ENCODE measurements at regions not wholly inside any gene's neighbourhood (a gene's known extent, or its start where the extent isn't known, plus 50 kb on each side); places are given as distances from the start of the nearest gene placed in this dataset.
"Not testable (repeated sequence)": the region's sequence is repeated elsewhere in the genome, so short reads cannot be mapped to it uniquely, and the experiment has no call there.

DNA sequence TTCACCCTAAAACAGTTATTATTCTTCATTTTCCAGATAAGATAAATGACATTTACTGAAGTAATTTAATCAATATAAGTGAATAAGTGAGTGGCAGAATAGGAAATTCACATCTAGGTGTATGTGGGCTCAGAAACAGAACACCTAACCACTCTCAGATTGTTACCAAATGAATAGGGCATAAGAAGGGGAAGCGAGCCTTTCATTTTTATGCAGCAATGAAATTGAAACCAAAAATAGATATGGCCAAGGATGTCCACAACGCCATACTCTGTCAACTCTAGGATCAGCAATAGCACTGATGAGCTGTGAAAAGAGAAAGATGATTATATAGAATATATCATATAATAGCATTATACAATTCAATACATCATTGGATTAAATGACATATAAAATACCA, 398.1 kb upstream of the API5 start:
- WGBS: 74% methylated on average over 2 of the region's 2 CpGs
- H3K9me3 ChIP-seq: no peaks in the 10 kb centered on the region
- intact Hi-C loops (cut with DNase I): no loop called here

DNA sequence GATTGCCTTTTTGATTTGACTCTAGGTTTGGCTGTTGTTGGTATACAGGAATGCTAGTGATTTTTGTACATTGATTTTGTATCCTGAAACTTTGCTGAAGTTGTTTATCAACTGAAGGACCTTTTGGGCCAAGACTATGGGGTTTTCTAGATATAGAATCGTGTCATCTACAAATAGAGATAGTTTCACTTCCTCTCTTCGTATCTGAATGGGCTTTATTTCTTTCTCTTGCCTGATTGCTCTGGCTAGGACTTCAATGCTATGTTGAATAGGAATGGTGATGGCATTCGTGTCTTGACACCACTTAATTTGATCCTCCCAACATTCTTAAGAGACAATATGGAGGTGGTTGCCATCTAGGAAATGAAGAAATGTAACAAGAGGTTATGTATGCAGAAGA, 388.1 kb upstream of the API5 start:
- no peak overlapping the region for H3K27ac ChIP-seq (replicated peaks in 1 of 4)
- no peak overlapping the region for H3K4me3 ChIP-seq
- H3K27me3 ChIP-seq: no peaks in the 10 kb centered on the region
- H3K36me3 ChIP-seq: no peaks in the 10 kb centered on the region
- intact Hi-C loops (cut with DNase I): no loop called here
- WGBS: 59% methylated on average over 3 of the region's 3 CpGs
- no peak for TF ChIP-seq POLR2AphosphoS5 (IDR thresholded peaks at IDR 0.05)
- no peak for TF ChIP-seq EP300 (IDR thresholded peaks at IDR 0.05)
- no peak for TF ChIP-seq CTCF (IDR thresholded peaks at IDR 0.05)
- no peak for TF ChIP-seq POLR2A (IDR thresholded peaks at IDR 0.05; ENCODE audit: low read depth)
- no peaks in the 10 kb centered on the region for H3K9me3 ChIP-seq
- no peaks in the 10 kb centered on the region for H3K4me1 ChIP-seq
- no peak for DNase-seq (ENCODE audit: extremely low spot score)

More for the DNA sequence above, 398.1 kb upstream of the API5 start:
- H3K36me3 ChIP-seq: no peaks in the 10 kb centered on the region
- no peak for TF ChIP-seq POLR2AphosphoS5 (IDR thresholded peaks at IDR 0.05)
- no peak for DNase-seq (ENCODE audit: extremely low spot score)
- no peaks in the 10 kb centered on the region for H3K4me1 ChIP-seq
- no peak overlapping the region for H3K27ac ChIP-seq (replicated peaks in 1 of 4)
- H3K4me3 ChIP-seq: no peak overlapping the region
- no peaks in the 10 kb centered on the region for H3K27me3 ChIP-seq

DNA sequence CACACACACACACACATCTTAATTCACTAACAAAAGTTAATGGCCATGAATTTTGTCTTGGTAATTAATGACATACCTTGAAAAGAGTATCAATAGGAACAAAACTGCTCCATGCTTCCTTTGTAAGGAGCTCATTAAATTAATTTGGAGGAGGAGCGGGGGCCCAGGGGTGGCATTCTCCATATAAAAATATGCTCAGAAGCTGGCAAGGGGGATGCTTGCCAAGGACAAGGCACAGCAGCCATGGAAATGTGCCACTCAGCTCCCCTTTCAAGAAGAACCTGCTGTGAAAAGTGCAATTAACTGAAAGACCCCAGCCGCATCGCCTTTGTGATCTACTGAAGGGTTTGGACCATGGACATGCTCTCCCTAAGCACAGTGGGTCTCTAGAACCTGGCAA, 385.9 kb upstream of the API5 start:
- no peaks in the 10 kb centered on the region for H3K4me1 ChIP-seq
- H3K36me3 ChIP-seq: no peaks in the 10 kb centered on the region
- DNase-seq (ENCODE audit: extremely low spot score): no peak
- H3K27ac ChIP-seq (replicated peaks in 1 of 4): no peak overlapping the region
- TF ChIP-seq CTCF (IDR thresholded peaks at IDR 0.05) (no peak), POLR2A (IDR thresholded peaks at IDR 0.05; ENCODE audit: low read depth) (no peak), POLR2AphosphoS5 (IDR thresholded peaks at IDR 0.05) (no peak), EP300 (IDR thresholded peaks at IDR 0.05) (no peak)
- H3K27me3 ChIP-seq: no peaks in the 10 kb centered on the region
- 97% methylated on average over 3 of the region's 3 CpGs for WGBS
- no peaks in the 10 kb centered on the region for H3K9me3 ChIP-seq
- no peak overlapping the region for H3K4me3 ChIP-seq
- intact Hi-C loops (cut with DNase I): no loop called here

- intact Hi-C loops (cut with DNase I): no loop called here
- no peak for DNase-seq (ENCODE audit: extremely low spot score)
- Histone ChIP-seq H3K36me3 (no peaks in the 10 kb centered on the region), H3K4me1 (no peaks in the 10 kb centered on the region), H3K27me3 (no peaks in the 10 kb centered on the region), H3K9me3 (no peaks in the 10 kb centered on the region), H3K27ac (replicated peaks in 1 of 4) (no peak overlapping the region), H3K4me3 (no peak overlapping the region)
- WGBS: 84% methylated on average over 3 of the region's 3 CpGs
- TF ChIP-seq EP300 (IDR thresholded peaks at IDR 0.05) (no peak), CTCF (IDR thresholded peaks at IDR 0.05) (no peak), POLR2A (IDR thresholded peaks at IDR 0.05; ENCODE audit: low read depth) (no peak)
Measured at GRCh38 chr11:42947405-42947804, 364.4 kb upstream of the API5 start.

GRCh38 chr11:42949738-42950376, 361.9 kb upstream of the API5 start:
- 93% methylated on average over 11 of the region's 30 CpGs for WGBS

GRCh38 chr11:42951266-42951665, 360.5 kb upstream of the API5 start:
- WGBS: 67% methylated on average over 1 of the region's 1 CpG
- H3K4me3 ChIP-seq: no peak overlapping the region

More at GRCh38 chr11:42949738-42950376, 361.9 kb upstream of the API5 start:
- H3K4me3 ChIP-seq; H3K27ac ChIP-seq (replicated peaks in 1 of 4); H3K27me3 ChIP-seq; DNase-seq (ENCODE audit: extremely low spot score); H3K36me3 ChIP-seq; H3K9me3 ChIP-seq; intact Hi-C loops (cut with DNase I); H3K4me1 ChIP-seq: not testable (repeated sequence)

More at GRCh38 chr11:42951266-42951665, 360.5 kb upstream of the API5 start:
- no peak overlapping the region for H3K27ac ChIP-seq (replicated peaks in 1 of 4)
- no peak for DNase-seq (ENCODE audit: extremely low spot score)
- intact Hi-C loops (cut with DNase I): no loop called here
- no peaks in the 10 kb centered on the region for H3K4me1 ChIP-seq
- no peaks in the 10 kb centered on the region for H3K27me3 ChIP-seq
- H3K36me3 ChIP-seq: no peaks in the 10 kb centered on the region
- no peak for TF ChIP-seq POLR2AphosphoS5 (IDR thresholded peaks at IDR 0.05)
- H3K9me3 ChIP-seq: no peaks in the 10 kb centered on the region

Measured in esophagus muscularis mucosa (tissue), 4 donors.